Endothelial cell of umbilical vein (primary cell): ENCODE measurements at regions not wholly inside any gene's neighbourhood (a gene's known extent, or its start where the extent isn't known, plus 50 kb on each side); places are given as distances from the start of the nearest gene placed in this dataset.

Source experiments
- FOS ChIP-seq: IDR thresholded peaks from 2 replicates; pipeline ENCODE4 v1.6.1; 2011; ENCODE audit warnings: mild to moderate bottlenecking, low read length, moderate library complexity, borderline replicate concordance; ENCODE audit not compliant: insufficient read depth
- JUN ChIP-seq: IDR thresholded peaks from 2 replicates; pipeline ENCODE4 v1.6.1; 2011; ENCODE audit warnings: borderline replicate concordance, low read depth; ENCODE audit not compliant: insufficient read length, insufficient read depth
- POLR2A ChIP-seq: IDR thresholded peaks from 2 replicates; pipeline ENCODE4 v1.6.1; 2012; ENCODE audit warnings: low read depth, mild to moderate bottlenecking, control low read depth, low read length
- POLR2AphosphoS5 ChIP-seq: IDR thresholded peaks from 2 replicates; pipeline ENCODE4 v1.6.1; 2012; ENCODE audit warnings: low read depth, mild to moderate bottlenecking, control low read depth, low read length, moderate library complexity; ENCODE audit not compliant: insufficient read depth
- TF ChIP-seq, protein P1 (sequence below): IDR thresholded peaks from 2 replicates; pipeline ENCODE4 v1.6.1; 2011; ENCODE audit not compliant: insufficient read depth, insufficient read length
- TF ChIP-seq, protein P2 (sequence below), 2 donors: IDR thresholded peaks; 1 replicate in 1 of 2; 2 replicates in 1 of 2; pipeline ENCODE4 v1.5.1; 2011; ENCODE audit warnings: low read length in 2 of 2, mild to moderate bottlenecking in 2 of 2, moderate library complexity in 2 of 2, control low read depth in 1 of 2, inconsistent platforms in 1 of 2, low read depth in 1 of 2; ENCODE audit not compliant: insufficient read depth in 1 of 2; ENCODE audit errors: extremely low read depth in 1 of 2

DNA sequence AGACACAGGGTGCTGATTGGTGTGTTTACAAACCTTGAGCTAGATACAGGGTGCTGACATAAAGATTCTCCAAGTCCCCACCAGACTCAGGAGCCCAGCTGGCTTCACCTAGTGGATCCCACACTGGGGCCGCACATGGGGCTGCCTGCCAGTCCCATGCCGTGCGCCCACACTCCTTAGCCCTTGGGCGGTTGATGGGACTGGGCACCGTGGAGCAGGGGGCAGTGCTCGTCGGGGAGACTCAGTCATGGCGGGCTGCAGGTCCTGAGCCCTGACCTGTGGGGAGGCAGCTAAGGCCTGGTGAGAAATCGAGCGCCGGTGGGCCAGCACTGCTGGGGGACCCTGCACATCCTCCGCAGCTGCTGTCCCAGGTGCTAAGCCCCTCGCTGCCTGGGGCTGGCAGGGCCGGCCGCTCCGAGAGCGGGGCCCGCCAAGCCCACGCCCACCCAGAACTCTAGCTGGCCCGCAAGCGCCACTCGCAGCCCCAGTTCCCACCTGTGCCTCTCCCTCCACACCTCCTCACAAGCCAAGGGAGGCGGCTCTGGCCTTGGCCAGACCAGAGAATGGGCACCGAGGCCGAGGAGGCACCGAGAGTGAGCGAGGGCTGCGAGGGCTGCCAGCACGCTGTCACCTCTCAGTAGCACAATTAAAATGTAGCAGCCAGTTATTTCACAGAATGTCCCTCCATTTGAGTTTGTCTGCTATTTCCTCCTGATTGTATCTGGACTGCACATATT is 76.1 kb upstream of the PNPLA4 start:
- TF ChIP-seq POLR2AphosphoS5, result no peak
- TF ChIP-seq POLR2A, result no peak
- TF ChIP-seq, protein P1, sequence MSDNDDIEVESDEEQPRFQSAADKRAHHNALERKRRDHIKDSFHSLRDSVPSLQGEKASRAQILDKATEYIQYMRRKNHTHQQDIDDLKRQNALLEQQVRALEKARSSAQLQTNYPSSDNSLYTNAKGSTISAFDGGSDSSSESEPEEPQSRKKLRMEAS, result no peak
- TF ChIP-seq FOS, result no peak
- TF ChIP-seq, protein P2, sequence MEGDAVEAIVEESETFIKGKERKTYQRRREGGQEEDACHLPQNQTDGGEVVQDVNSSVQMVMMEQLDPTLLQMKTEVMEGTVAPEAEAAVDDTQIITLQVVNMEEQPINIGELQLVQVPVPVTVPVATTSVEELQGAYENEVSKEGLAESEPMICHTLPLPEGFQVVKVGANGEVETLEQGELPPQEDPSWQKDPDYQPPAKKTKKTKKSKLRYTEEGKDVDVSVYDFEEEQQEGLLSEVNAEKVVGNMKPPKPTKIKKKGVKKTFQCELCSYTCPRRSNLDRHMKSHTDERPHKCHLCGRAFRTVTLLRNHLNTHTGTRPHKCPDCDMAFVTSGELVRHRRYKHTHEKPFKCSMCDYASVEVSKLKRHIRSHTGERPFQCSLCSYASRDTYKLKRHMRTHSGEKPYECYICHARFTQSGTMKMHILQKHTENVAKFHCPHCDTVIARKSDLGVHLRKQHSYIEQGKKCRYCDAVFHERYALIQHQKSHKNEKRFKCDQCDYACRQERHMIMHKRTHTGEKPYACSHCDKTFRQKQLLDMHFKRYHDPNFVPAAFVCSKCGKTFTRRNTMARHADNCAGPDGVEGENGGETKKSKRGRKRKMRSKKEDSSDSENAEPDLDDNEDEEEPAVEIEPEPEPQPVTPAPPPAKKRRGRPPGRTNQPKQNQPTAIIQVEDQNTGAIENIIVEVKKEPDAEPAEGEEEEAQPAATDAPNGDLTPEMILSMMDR (IDR thresholded peaks at IDR 0.05; ENCODE audit: extremely low read depth in 1 of 2, insufficient read depth in 1 of 2, low read depth in 1 of 2, low read length in 2 of 2), result no peak
- TF ChIP-seq JUN, result no peak
